IPS-18a (cell line): ENCODE measurements at regions not wholly inside any gene's neighbourhood (a gene's known extent, or its start where the extent isn't known, plus 50 kb on each side); places are given as distances from the start of the nearest gene placed in this dataset.

Experiments
- H3K27ac ChIP-seq: one replicate; pipeline ENCODE4 v1.5.1; 2013; ENCODE audit warnings: low read length
- H3K27me3 ChIP-seq: one replicate; pipeline ENCODE4 v1.6.1; 2013; ENCODE audit warnings: mild to moderate bottlenecking, low read length; ENCODE audit not compliant: control insufficient read depth, insufficient read depth
- H3K36me3 ChIP-seq: one replicate; pipeline ENCODE4 v1.6.1; 2013; ENCODE audit warnings: low read depth, low read length; ENCODE audit not compliant: control insufficient read depth
- H3K4me1 ChIP-seq: one replicate; pipeline ENCODE4 v1.6.1; 2013; ENCODE audit warnings: low read depth, low read length; ENCODE audit not compliant: control insufficient read depth
- H3K4me3 ChIP-seq: one replicate; pipeline ENCODE4 v1.5.1; 2013; ENCODE audit warnings: low read length
- H3K9ac ChIP-seq: one replicate; pipeline ENCODE4 v1.6.1; 2013; ENCODE audit warnings: mild to moderate bottlenecking, low read length, moderate library complexity
- H3K9me3 ChIP-seq: one replicate; pipeline ENCODE4 v1.6.1; 2013; ENCODE audit warnings: low read depth, low read length; ENCODE audit not compliant: control insufficient read depth

- Histone ChIP-seq H3K4me1 (peaks cover 3% of the 10 kb centered on the region), H3K36me3 (no peaks in the 10 kb centered on the region), H3K27me3 (no peaks in the 10 kb centered on the region), H3K27ac (no peak overlapping the region), H3K4me3 (no peak overlapping the region), H3K9ac (no peak overlapping the region), H3K9me3 (no peaks in the 10 kb centered on the region)
These were observed 264.1 kb downstream of the TRIB2 start for GRCh38 chr2:12980817-12981216.

DNA sequence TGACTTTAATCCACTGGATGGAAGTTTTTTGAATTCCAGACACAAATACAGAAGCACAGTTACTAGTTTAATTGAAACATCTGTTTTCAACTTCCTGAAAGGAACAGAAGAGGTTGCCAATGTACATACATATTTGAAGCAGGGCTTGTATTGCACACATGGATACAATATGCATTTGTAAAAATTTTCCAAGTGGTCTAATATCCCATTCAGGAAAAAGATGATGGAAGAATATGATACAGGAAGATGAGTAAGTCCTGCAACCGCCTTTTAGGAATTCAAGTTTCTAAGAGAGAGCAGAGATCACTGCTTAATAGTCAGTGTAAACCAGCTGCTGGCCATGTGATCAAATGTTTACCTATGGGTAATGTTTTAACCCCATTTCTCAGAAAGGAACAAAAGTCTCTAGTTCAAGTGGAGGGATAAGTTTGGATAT is 265.4 kb downstream of the TRIB2 start:
- no peaks in the 10 kb centered on the region for H3K27me3 ChIP-seq
- no peak overlapping the region for H3K27ac ChIP-seq
- no peak overlapping the region for H3K9ac ChIP-seq
- no peaks in the 10 kb centered on the region for H3K9me3 ChIP-seq
- no peak overlapping the region for H3K4me3 ChIP-seq
- H3K4me1 ChIP-seq, result peaks cover 3% of the 10 kb centered on the region
- no peaks in the 10 kb centered on the region for H3K36me3 ChIP-seq

GRCh38 chr2:12987246-12987645 is 270.5 kb downstream of the TRIB2 start:
- H3K36me3 ChIP-seq, result no peaks in the 10 kb centered on the region
- H3K4me1 ChIP-seq, result peaks cover 3% of the 10 kb centered on the region
- H3K27ac ChIP-seq, result no peak overlapping the region
- no peak overlapping the region for H3K9ac ChIP-seq
- no peaks in the 10 kb centered on the region for H3K9me3 ChIP-seq
- H3K27me3 ChIP-seq, result no peaks in the 10 kb centered on the region
- H3K4me3 ChIP-seq, result no peak overlapping the region

GRCh38 chr2:12988279-12988678 is 271.5 kb downstream of the TRIB2 start:
- Histone ChIP-seq H3K9me3 (no peaks in the 10 kb centered on the region), H3K27ac (no peak overlapping the region), H3K9ac (no peak overlapping the region), H3K4me3 (no peak overlapping the region), H3K27me3 (no peaks in the 10 kb centered on the region), H3K4me1 (no peaks in the 10 kb centered on the region), H3K36me3 (no peaks in the 10 kb centered on the region)

DNA sequence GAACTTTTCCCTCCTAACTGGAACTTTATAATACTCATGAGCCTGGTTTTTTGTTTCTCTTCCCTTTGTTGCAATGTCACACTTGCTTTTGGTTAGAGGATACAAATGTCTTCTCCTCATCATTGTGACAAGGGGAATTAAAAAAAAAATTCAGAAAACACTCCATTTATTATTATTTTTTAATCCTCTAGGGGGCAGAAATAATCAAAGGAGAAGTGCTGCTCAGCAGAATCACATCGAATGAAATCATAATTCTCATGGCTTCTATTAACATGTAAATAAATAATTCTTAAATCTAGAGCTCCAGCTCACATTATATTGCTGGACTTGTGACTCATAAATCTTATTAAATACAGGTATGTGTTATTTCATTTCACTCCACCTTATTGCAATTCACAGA is 273.8 kb downstream of the TRIB2 start:
- Histone ChIP-seq H3K36me3 (no peaks in the 10 kb centered on the region), H3K9me3 (no peaks in the 10 kb centered on the region), H3K4me1 (no peaks in the 10 kb centered on the region), H3K4me3 (no peak overlapping the region), H3K27ac (no peak overlapping the region), H3K27me3 (no peaks in the 10 kb centered on the region), H3K9ac (no peak overlapping the region)

GRCh38 chr2:12998685-12999084 is 281.9 kb downstream of the TRIB2 start:
- Histone ChIP-seq H3K9me3 (no peaks in the 10 kb centered on the region), H3K27ac (no peak overlapping the region)

GRCh38 chr2:13000664-13001363 is 284.1 kb downstream of the TRIB2 start:
- Histone ChIP-seq H3K4me3 (no peak overlapping the region), H3K36me3 (no peaks in the 10 kb centered on the region), H3K27me3 (no peaks in the 10 kb centered on the region), H3K27ac (no peak overlapping the region), H3K9me3 (no peaks in the 10 kb centered on the region), H3K9ac (no peak overlapping the region), H3K4me1 (no peaks in the 10 kb centered on the region)

More at GRCh38 chr2:12998685-12999084, 281.9 kb downstream of the TRIB2 start:
- no peaks in the 10 kb centered on the region for H3K4me1 ChIP-seq
- H3K4me3 ChIP-seq, result no peak overlapping the region
- H3K36me3 ChIP-seq, result no peaks in the 10 kb centered on the region
- no peaks in the 10 kb centered on the region for H3K27me3 ChIP-seq
- H3K9ac ChIP-seq, result no peak overlapping the region

DNA sequence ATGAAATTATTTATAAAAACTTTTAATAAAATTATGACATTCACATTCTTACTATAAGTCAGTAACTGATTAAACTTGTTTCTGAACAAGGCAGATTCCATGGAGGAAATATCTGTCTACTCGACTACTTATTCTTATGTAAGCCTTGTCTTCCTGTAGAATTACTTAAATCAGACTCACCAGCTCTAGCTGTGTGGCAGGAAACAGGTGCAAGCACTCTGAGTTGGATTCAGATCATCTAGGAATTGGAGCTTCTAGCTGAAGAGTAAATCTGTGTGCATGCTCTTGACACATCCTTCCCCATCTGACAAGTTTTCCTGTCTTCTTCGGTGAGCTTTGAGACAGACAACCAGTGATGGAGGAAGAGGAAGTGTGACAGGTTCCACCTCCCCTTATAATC is 284.7 kb downstream of the TRIB2 start:
- no peaks in the 10 kb centered on the region for H3K36me3 ChIP-seq
- H3K9ac ChIP-seq, result no peak overlapping the region
- H3K4me1 ChIP-seq, result no peaks in the 10 kb centered on the region
- no peaks in the 10 kb centered on the region for H3K27me3 ChIP-seq
- H3K9me3 ChIP-seq, result no peaks in the 10 kb centered on the region
- H3K27ac ChIP-seq, result no peak overlapping the region
- no peak overlapping the region for H3K4me3 ChIP-seq

GRCh38 chr2:13002536-13003331 is 286.0 kb downstream of the TRIB2 start:
- Histone ChIP-seq H3K27me3 (no peaks in the 10 kb centered on the region), H3K9ac (no peak overlapping the region), H3K4me3 (no peak overlapping the region), H3K36me3 (no peaks in the 10 kb centered on the region), H3K4me1 (peaks cover 4% of the 10 kb centered on the region), H3K9me3 (no peaks in the 10 kb centered on the region), H3K27ac (no peak overlapping the region)

GRCh38 chr2:13003500-13003899 is 286.8 kb downstream of the TRIB2 start:
- Histone ChIP-seq H3K4me3 (no peak overlapping the region), H3K9me3 (no peaks in the 10 kb centered on the region), H3K27ac (no peak overlapping the region), H3K27me3 (no peaks in the 10 kb centered on the region), H3K4me1 (peaks cover 4% of the 10 kb centered on the region), H3K9ac (no peak overlapping the region), H3K36me3 (no peaks in the 10 kb centered on the region)

- Histone ChIP-seq H3K4me3 (no peak overlapping the region), H3K27me3 (no peaks in the 10 kb centered on the region), H3K4me1 (peaks cover 4% of the 10 kb centered on the region), H3K27ac (no peak overlapping the region), H3K9ac (no peak overlapping the region), H3K9me3 (no peaks in the 10 kb centered on the region), H3K36me3 (no peaks in the 10 kb centered on the region)
These were observed 288.3 kb downstream of the TRIB2 start for GRCh38 chr2:13005048-13005447.
